ENCODE measurements at regions not wholly inside any gene's neighbourhood (a gene's known extent, or its start where the extent isn't known, plus 50 kb on each side); places are given as distances from the start of the nearest gene placed in this dataset.

- H3K27ac ChIP-seq: no peak overlapping the region
- intact Hi-C loops (cut with DNase I): no loop called here
- no peaks in the 10 kb centered on the region for H3K36me3 ChIP-seq (replicated peaks in 1 of 2)
- no peaks in the 10 kb centered on the region for H3K4me1 ChIP-seq (replicated peaks in 1 of 2)
- no peak for DNase-seq
- H3K9me3 ChIP-seq (replicated peaks in 1 of 3): no peaks in the 10 kb centered on the region
- TF ChIP-seq, protein P1, sequence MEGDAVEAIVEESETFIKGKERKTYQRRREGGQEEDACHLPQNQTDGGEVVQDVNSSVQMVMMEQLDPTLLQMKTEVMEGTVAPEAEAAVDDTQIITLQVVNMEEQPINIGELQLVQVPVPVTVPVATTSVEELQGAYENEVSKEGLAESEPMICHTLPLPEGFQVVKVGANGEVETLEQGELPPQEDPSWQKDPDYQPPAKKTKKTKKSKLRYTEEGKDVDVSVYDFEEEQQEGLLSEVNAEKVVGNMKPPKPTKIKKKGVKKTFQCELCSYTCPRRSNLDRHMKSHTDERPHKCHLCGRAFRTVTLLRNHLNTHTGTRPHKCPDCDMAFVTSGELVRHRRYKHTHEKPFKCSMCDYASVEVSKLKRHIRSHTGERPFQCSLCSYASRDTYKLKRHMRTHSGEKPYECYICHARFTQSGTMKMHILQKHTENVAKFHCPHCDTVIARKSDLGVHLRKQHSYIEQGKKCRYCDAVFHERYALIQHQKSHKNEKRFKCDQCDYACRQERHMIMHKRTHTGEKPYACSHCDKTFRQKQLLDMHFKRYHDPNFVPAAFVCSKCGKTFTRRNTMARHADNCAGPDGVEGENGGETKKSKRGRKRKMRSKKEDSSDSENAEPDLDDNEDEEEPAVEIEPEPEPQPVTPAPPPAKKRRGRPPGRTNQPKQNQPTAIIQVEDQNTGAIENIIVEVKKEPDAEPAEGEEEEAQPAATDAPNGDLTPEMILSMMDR (IDR thresholded peaks at IDR 0.05): no peak
- no peak for TF ChIP-seq POLR2A (IDR thresholded peaks at IDR 0.05)
- WGBS, 4 donors: 44 to 52% (median 48%) methylated on average over 2 of the region's 2 CpGs
- H3K27me3 ChIP-seq: no peaks in the 10 kb centered on the region
- H3K4me3 ChIP-seq: no peak overlapping the region
Measured at GRCh38 chr6:74939151-74939708, 266.6 kb downstream of the COL12A1 start.

DNA sequence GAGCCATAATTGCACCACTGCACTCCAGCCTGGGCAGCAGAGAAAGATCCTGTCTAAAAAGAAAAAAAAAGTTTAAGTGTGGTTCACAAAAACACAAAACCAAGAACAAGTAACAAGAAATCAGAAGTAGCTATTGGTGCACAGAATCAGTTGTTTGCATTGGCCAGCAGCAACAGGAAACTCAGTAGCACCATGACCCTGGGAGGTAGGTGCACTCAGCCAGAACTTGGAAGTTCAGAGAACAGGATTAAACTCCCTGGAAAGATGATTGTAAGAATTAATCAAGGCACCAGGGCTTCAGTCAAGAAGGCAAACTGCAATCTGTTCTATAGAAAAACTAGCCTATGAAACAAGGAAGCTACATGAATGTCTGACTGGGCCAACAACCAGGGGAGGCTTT, 267.9 kb downstream of the COL12A1 start:
- no peak overlapping the region for H3K4me3 ChIP-seq
- no peak for DNase-seq
- H3K36me3 ChIP-seq (replicated peaks in 1 of 2): no peaks in the 10 kb centered on the region
- no peaks in the 10 kb centered on the region for H3K27me3 ChIP-seq
- H3K4me1 ChIP-seq (replicated peaks in 1 of 2): no peaks in the 10 kb centered on the region
- TF ChIP-seq, protein P1 (IDR thresholded peaks at IDR 0.05): no peak
- no peak for TF ChIP-seq POLR2A (IDR thresholded peaks at IDR 0.05)
- no peak overlapping the region for H3K27ac ChIP-seq
- no peaks in the 10 kb centered on the region for H3K9me3 ChIP-seq (replicated peaks in 1 of 3)
- intact Hi-C loops (cut with DNase I): no loop called here

DNA sequence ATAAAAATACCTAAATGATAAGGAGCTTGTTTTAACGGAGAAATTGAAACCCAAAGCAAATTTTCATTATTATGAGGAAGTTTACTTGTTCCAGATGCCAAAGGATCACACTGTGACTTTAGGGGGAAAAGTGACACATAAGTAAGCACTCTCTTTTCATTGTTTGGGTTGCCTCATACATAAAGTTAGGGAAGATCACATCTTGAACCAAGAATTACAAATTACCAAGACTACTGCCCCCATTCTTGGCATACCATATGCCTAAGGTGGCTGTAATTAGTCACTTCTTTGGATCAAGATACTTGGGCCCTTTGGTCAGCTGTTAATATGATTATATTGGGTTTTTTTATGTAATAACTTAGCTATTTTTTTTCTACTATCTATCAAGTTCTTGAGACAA, 269.0 kb downstream of the COL12A1 start:
- WGBS, 4 donors: 46 to 48% (median 47%) methylated on average over 1 of the region's 1 CpG
- intact Hi-C loops (cut with DNase I): no loop called here
- no peaks in the 10 kb centered on the region for H3K4me1 ChIP-seq (replicated peaks in 1 of 2)

DNA sequence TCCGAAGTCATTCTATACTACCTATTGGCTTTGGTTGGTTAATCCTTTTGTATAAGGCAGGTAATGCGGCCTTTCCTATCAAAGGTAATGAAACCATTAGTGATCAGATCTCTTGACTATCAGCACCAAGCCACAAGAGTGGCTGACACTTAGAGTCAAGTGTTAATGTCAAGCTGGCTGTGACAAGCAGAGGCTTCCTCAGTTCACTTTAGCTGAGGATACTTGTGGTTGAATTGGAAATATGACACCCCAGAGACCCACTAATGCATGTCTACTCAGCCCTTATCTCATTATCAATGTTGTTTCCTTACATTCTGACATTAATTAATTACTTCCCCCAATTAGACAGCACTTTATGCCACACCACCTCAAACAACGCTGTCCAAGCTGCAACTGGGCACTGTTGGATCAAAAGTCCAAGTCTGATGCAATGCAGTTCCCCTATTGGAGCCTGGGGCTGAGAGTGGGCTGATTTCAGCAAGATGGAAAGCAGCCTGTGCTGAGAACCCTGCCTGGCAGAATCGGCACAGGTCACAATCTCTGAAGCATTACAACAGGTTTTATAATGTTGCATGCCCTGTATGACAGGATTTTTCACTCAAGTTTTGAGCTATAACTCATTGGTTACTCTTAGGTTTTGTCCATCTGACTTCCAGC, 273.5 kb downstream of the COL12A1 start:
- WGBS, 4 donors: 56 to 68% (median 63%) methylated on average over 4 of the region's 4 CpGs
- Histone ChIP-seq H3K36me3 (replicated peaks in 1 of 2) (no peaks in the 10 kb centered on the region), H3K27ac (no peak overlapping the region), H3K27me3 (no peaks in the 10 kb centered on the region), H3K4me1 (replicated peaks in 1 of 2) (no peaks in the 10 kb centered on the region), H3K9me3 (replicated peaks in 1 of 3) (no peaks in the 10 kb centered on the region), H3K4me3 (no peak overlapping the region)
- intact Hi-C loops (cut with DNase I): no loop called here
- TF ChIP-seq, protein P1 (IDR thresholded peaks at IDR 0.05): no peak
- TF ChIP-seq POLR2A (IDR thresholded peaks at IDR 0.05): no peak
- DNase-seq: no peak

More for the DNA sequence above, 269.0 kb downstream of the COL12A1 start:
- Histone ChIP-seq H3K4me3 (no peak overlapping the region), H3K27ac (no peak overlapping the region), H3K9me3 (replicated peaks in 1 of 3) (no peaks in the 10 kb centered on the region), H3K36me3 (replicated peaks in 1 of 2) (no peaks in the 10 kb centered on the region), H3K27me3 (no peaks in the 10 kb centered on the region)
- TF ChIP-seq, protein P1 (IDR thresholded peaks at IDR 0.05): no peak
- no peak for TF ChIP-seq POLR2A (IDR thresholded peaks at IDR 0.05)
- no peak for DNase-seq
